OCI-LY7 (cell line): ENCODE measurements at regions not wholly inside any gene's neighbourhood (a gene's known extent, or its start where the extent isn't known, plus 50 kb on each side); places are given as distances from the start of the nearest gene placed in this dataset.

Experiments
- BruUV-seq: library from RNA; stranded (reverse); fragments of 400-500 nt; replicated peaks from 2 replicates; lab custom pipeline; 2021; lab: Mats Ljungman, UMichigan
- CTCF ChIA-PET: fragments of 300-600 bp; sonication (Branson Sonifier 250); formaldehyde crosslinking; loops from one replicate; lab custom pipeline; 2022; ENCODE audit warnings: antibody characterized with exemption; ENCODE audit not compliant: unreplicated experiment; lab: Charles Lee
- POLR2A ChIA-PET: fragments of 300-600 bp; sonication (Branson Sonifier 250); formaldehyde crosslinking; loops from one replicate; lab custom pipeline; 2022; ENCODE audit warnings: antibody characterized with exemption; lab: Charles Lee
- DNase-seq: peaks from one replicate; pipeline ENCODE4 v3.0.0-alpha.2; 2015; ENCODE audit warnings: low spot score
- H2AFZ ChIP-seq: fragments of 200-600 bp; sonication (generic), shearing (Covaris generic); 2 replicates; pipeline ENCODE4 v1.6.1; 2014; ENCODE audit warnings: mild to moderate bottlenecking, antibody characterized with exemption, low read length, moderate library complexity
- H3K27ac ChIP-seq: fragments of 200-600 bp; sonication (generic); 2 replicates; pipeline ENCODE4 v1.5.1; 2014; ENCODE audit warnings: mixed run types, low read depth, mild to moderate bottlenecking, moderate library complexity, low read length, inconsistent platforms; ENCODE audit not compliant: poor library complexity, severe bottlenecking
- H3K36me3 ChIP-seq: fragments of 200-600 bp; sonication (generic); 2 replicates; pipeline ENCODE4 v1.6.1; 2014; ENCODE audit warnings: mild to moderate bottlenecking, antibody characterized with exemption, low read length, moderate library complexity, mixed read lengths; ENCODE audit not compliant: insufficient read depth
- H3K4me1 ChIP-seq: fragments of 200-600 bp; sonication (generic); 2 replicates; pipeline ENCODE4 v1.5.1; 2014; ENCODE audit warnings: mild to moderate bottlenecking, low read length; ENCODE audit not compliant: insufficient read depth, poor library complexity, severe bottlenecking
- H3K4me2 ChIP-seq: fragments of 200-600 bp; sonication (generic); 2 replicates; pipeline ENCODE4 v1.6.1; 2014; ENCODE audit warnings: mild to moderate bottlenecking, low read length
- H3K4me3 ChIP-seq: fragments of 200-600 bp; sonication (generic); 2 replicates; pipeline ENCODE4 v1.5.1; 2014; ENCODE audit warnings: mild to moderate bottlenecking, low read depth, low read length; ENCODE audit not compliant: poor library complexity, severe bottlenecking
- H3K79me2 ChIP-seq: fragments of 200-600 bp; sonication (generic); 2 replicates; pipeline ENCODE4 v1.6.1; 2016; ENCODE audit warnings: low read depth, mild to moderate bottlenecking, low read length, moderate library complexity, mixed read lengths; ENCODE audit not compliant: insufficient read depth
- H3K9me2 ChIP-seq: fragments of 200-600 bp; sonication (generic); 2 replicates; pipeline ENCODE4 v1.6.1; 2016; ENCODE audit warnings: mild to moderate bottlenecking, low read length, mixed read lengths; ENCODE audit not compliant: insufficient read depth
- H3K9me3 ChIP-seq: fragments of 200-600 bp; sonication (generic); 2 replicates; pipeline ENCODE4 v1.6.1; 2014; ENCODE audit warnings: mild to moderate bottlenecking, mixed run types, low read length, mixed read lengths
- H4K20me1 ChIP-seq: fragments of 200-600 bp; sonication (generic); 2 replicates; pipeline ENCODE4 v1.6.1; 2014; ENCODE audit warnings: mild to moderate bottlenecking, antibody characterized with exemption, low read length, moderate library complexity, mixed read lengths; ENCODE audit not compliant: insufficient read depth
- CTCF ChIP-seq: fragments of 200-600 bp; sonication (generic); conservative IDR thresholded peaks from 2 replicates; pipeline ENCODE4 v1.5.1; 2014; ENCODE audit warnings: mild to moderate bottlenecking, antibody characterized with exemption, low read length, moderate library complexity, mixed read lengths
- EZH2phosphoT487 ChIP-seq: fragments of 200-600 bp; sonication (generic); IDR thresholded peaks from 2 replicates; pipeline ENCODE4 v1.6.1; 2018; ENCODE audit warnings: low read depth, borderline replicate concordance, mild to moderate bottlenecking, mixed run types, antibody characterized with exemption, low read length, moderate library complexity, mixed read lengths
- intact Hi-C: fragments of 100-400 bp; cut with micrococcal nuclease; formaldehyde crosslinking; loops from one replicate; pipeline ENCODE4 v1.10.0; 2022; ENCODE audit not compliant: unreplicated experiment

GRCh38 chr5:51644976-51645375 lies 261.7 kb downstream of the ISL1 start:
- CTCF ChIA-PET: no interaction called here
- intact Hi-C loops: no loop called here

GRCh38 chr5:51646482-51646881 lies 263.2 kb downstream of the ISL1 start:
- Histone ChIP-seq H3K36me3 (no peaks in the 10 kb centered on the region), H3K27ac (no peak overlapping the region), H4K20me1 (no peaks in the 10 kb centered on the region), H3K4me3 (no peak overlapping the region), H3K9me2 (no peaks in the 10 kb centered on the region), H2AFZ (no peak overlapping the region), H3K4me2 (no peak overlapping the region), H3K79me2 (no peaks in the 10 kb centered on the region), H3K9me3 (no peaks in the 10 kb centered on the region), H3K4me1 (no peaks in the 10 kb centered on the region)
- TF ChIP-seq EZH2phosphoT487 (no peak), CTCF (no peak)
- no peak for DNase-seq
- no TSS peak for BruUV-seq
- intact Hi-C loops: no loop called here
- ChIA-PET CTCF (no interaction called here), POLR2A (no interaction called here)

More at GRCh38 chr5:51644976-51645375, 261.7 kb downstream of the ISL1 start:
- Histone ChIP-seq H3K4me3 (no peak overlapping the region), H3K9me2 (no peaks in the 10 kb centered on the region), H3K4me2 (no peak overlapping the region), H3K9me3 (no peaks in the 10 kb centered on the region), H3K27ac (no peak overlapping the region), H4K20me1 (no peaks in the 10 kb centered on the region), H3K4me1 (no peaks in the 10 kb centered on the region), H3K79me2 (no peaks in the 10 kb centered on the region), H2AFZ (no peak overlapping the region), H3K36me3 (no peaks in the 10 kb centered on the region)
- TF ChIP-seq CTCF: no peak
- TF ChIP-seq EZH2phosphoT487: no peak
- POLR2A ChIA-PET: no interaction called here
- no TSS peak for BruUV-seq
- DNase-seq: no peak

- POLR2A ChIA-PET: no interaction called here
- no peak overlapping the region for H2AFZ ChIP-seq
- no peak for DNase-seq
- H3K4me1 ChIP-seq: no peaks in the 10 kb centered on the region
- CTCF ChIA-PET: no interaction called here
- TF ChIP-seq EZH2phosphoT487 (no peak), CTCF (no peak)
- no peak overlapping the region for H3K4me3 ChIP-seq
- no peaks in the 10 kb centered on the region for H3K36me3 ChIP-seq
- intact Hi-C loops: no loop called here
- H3K27ac ChIP-seq: no peak overlapping the region
- no peaks in the 10 kb centered on the region for H3K79me2 ChIP-seq
- H3K9me2 ChIP-seq: no peaks in the 10 kb centered on the region
- H4K20me1 ChIP-seq: no peaks in the 10 kb centered on the region
- H3K4me2 ChIP-seq: no peak overlapping the region
- no TSS peak for BruUV-seq
- H3K9me3 ChIP-seq: no peaks in the 10 kb centered on the region
Observed at GRCh38 chr5:51650824-51651223, 267.6 kb downstream of the ISL1 start.
